LoVo (cell line): ENCODE measurements at regions not wholly inside any gene's neighbourhood (a gene's known extent, or its start where the extent isn't known, plus 50 kb on each side); places are given as distances from the start of the nearest gene placed in this dataset.

Experiments
- DNase-seq: peaks from one replicate; pipeline ENCODE4 v3.0.0-alpha.2; 2016; ENCODE audit warnings: low spot score

DNA sequence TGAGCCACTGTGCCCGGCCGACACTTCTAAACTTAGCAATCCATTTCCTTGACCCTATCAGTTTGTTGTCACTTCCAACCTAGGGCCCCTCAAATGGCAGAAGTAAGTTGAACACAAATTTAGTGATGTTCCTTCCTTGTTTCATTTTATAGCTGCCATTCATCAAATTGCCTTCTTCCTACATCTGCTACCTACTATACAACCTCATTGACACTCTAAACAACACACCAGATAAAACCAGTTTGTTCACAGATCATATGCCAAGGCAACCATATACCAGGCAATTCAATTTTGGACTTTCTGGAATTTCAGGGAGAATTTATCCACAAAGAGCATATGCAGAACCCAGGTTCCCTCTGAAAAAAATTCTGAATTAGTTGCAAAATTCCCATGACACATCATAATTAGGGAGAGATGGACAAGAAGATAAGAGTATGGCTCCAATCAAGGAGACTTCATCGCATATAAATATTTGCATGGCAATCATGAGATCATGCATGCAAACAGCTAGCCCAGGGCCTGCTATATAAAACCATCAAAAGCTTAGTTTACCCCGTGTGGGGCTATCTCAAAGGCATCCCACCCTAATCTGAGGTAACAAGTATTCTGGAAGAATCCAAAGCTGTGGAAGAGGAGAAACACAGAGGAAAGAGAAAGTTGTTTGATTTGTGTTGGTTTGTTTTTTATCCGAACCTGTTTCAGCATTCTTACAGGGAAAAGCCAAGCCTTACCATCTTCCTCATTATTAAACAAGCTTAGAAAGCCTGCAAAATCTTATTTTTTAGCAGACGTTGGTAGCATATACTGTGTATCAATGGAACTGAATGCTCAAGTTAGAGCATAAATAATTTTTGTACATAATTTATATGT is 132.8 kb upstream of the TNFAIP3 start:
- DNase-seq = no peak

GRCh38 chr6:137734875-137735182 is 132.2 kb upstream of the TNFAIP3 start:
- DNase-seq = no peak

- DNase-seq = no peak
These were observed 130.8 kb upstream of the TNFAIP3 start for GRCh38 chr6:137736048-137736818.

- no peak for DNase-seq
These were observed 130.1 kb upstream of the TNFAIP3 start for GRCh38 chr6:137736911-137737310.

- no peak for DNase-seq
These were observed 129.0 kb upstream of the TNFAIP3 start for GRCh38 chr6:137737836-137738596.

DNA sequence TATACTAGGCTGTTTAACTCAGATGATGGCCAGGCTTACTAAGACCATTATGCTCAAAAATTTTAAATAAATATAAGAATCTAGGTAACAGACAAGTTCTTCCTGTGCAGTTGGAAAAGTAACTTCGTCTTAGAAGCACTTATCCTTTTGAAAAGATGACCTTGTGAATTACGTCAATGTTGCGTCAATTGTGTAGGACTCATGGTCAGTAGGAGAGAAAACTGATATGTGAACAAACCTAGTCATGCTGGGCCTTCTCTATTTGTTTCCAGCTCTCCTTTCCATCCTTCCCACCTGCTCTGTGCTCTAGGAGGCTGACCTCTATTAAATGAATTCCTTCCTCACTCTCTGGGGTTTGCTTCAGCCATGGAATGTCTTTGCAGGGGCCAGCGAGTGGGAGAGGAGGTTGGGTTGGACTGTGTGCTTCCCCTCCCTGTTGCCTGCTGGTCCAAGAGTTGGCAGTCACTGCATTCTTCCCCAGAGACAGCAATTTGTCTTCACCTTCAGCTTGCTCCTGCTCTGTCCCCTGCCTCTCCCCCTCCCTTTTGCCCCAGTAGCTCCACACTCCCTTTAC is 128.0 kb upstream of the TNFAIP3 start:
- no peak for DNase-seq

DNA sequence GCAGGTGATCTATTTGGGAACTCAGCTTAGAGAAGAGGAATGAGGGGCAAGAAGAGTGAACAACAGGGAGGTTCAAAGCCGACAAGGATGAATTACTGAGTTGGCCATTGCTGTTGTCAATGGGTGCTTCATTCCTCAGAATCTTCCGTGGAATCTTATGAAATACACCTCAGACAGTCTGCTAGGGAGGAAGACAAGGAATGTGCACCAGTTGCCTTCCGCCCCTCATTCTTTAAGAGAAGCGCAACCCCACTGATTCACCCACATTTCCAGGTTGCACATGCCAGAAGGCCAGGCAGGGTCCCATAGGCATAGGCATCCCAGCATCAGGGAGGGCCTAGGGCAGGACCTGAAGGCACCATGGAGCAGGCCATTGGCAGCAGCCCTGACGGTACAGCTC is 127.5 kb upstream of the TNFAIP3 start:
- DNase-seq = no peak

- no peak for DNase-seq
These were observed 126.8 kb upstream of the TNFAIP3 start for GRCh38 chr6:137740091-137740755.

GRCh38 chr6:137740967-137741761 is 125.9 kb upstream of the TNFAIP3 start:
- DNase-seq = no peak

GRCh38 chr6:137743493-137743892 is 123.6 kb upstream of the TNFAIP3 start:
- no peak for DNase-seq

- no peak for DNase-seq
These were observed 122.2 kb upstream of the TNFAIP3 start for GRCh38 chr6:137744877-137745276.

DNA sequence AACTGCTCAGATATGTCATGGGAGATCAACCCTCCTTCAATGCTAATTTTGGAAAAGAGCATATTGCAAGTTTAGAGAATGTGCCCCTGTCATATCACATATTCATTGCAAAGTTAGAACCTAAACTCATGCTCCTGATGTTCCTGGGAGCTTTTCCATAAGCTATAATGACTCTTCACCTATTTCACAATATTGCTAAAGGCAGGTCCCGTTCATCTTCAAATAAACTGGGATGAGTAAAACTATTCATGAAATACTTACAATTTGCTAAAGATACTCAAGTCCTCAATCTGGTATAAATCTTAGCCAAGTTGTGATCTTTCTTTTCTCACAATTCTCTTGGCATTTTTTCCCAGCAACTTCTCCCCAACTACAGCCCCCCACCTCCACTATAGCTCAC is 121.7 kb upstream of the TNFAIP3 start:
- DNase-seq = no peak

- DNase-seq = no peak
These were observed 120.8 kb upstream of the TNFAIP3 start for GRCh38 chr6:137746264-137746663.

- no peak for DNase-seq
These were observed 117.3 kb upstream of the TNFAIP3 start for GRCh38 chr6:137749696-137750211.

DNA sequence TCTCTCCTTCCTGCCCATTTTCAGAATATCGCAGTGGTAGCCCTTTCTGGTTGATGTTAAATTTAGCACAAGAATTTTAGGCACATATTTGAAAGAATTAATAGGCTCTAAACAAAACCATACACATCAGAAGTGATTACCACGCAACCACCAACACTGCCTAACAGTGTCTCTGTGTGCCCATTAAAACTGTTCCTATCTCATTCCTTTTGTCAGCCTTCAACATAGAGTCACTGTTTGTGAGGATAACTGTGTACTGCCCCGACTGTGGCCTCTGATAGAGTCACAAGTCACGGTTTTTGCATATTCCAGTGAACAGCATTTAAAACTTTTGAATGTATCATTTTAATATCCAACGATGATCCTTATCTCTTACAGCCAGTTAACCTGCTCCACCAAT is 116.8 kb upstream of the TNFAIP3 start:
- DNase-seq = no peak

GRCh38 chr6:137751768-137752560 is 115.1 kb upstream of the TNFAIP3 start:
- DNase-seq = no peak

DNA sequence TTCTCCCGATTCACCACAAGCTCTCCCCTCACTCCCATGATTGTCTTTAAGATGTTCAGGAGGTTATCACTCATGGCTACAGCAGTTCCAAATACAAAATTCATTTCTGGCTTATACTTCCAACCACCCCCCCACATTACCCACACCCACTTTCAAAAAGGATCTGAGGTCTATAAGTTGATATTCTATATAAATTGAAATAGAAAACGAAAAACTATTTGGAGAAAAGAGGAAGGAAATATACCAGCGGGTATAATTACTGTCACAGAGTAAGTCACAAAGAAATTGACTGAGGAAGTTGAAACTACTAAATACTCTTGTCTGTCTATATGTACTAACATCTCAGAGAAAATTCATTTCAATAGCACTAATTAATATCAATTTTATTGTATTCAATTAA is 112.7 kb upstream of the TNFAIP3 start:
- DNase-seq = no peak

GRCh38 chr6:137754866-137755265 is 112.2 kb upstream of the TNFAIP3 start:
- no peak for DNase-seq

DNA sequence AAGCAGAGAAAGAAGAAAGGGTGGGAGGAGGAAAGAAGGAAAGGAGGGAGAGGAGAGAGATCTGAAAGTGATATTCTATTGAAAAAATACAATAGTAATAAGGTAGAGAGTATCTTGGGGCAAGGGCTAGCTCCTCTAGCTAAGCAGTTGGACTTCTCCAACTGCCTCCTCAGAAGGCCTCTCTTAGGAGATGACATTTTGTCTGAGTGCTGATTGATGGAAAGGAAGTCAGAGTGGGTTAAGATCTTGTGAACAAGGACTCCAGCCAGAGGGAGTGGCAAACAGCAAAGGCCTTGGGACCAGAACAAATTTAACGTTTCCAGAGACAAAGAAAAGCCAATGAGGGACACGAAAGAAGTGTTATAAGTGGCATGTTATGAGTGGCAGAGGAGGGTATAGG is 111.8 kb upstream of the TNFAIP3 start:
- DNase-seq = no peak

DNA sequence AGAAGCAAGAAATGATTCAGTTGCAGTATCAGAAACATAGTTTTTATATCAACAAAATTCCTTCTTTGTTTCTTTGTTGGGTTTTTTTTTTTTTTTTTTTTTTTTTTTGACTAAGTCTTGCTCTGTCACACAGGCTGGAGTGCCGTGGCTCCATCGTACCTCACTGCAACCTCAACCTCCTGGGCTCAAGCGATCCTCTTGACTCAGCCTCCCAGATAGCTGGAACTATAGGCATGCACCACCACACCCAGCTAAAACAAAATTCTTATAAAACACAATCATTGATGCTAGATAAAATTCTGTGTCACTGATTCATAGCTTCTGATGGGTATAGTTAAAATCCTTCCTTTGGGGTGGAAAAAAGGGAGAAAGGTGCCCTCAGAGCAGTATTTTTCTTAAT is 110.3 kb upstream of the TNFAIP3 start:
- no peak for DNase-seq
